ENCODE measurements at regions not wholly inside any gene's neighbourhood (a gene's known extent, or its start where the extent isn't known, plus 50 kb on each side); places are given as distances from the start of the nearest gene placed in this dataset.
"Not testable (repeated sequence)": the region's sequence is repeated elsewhere in the genome, so short reads cannot be mapped to it uniquely, and the experiment has no call there.

DNA sequence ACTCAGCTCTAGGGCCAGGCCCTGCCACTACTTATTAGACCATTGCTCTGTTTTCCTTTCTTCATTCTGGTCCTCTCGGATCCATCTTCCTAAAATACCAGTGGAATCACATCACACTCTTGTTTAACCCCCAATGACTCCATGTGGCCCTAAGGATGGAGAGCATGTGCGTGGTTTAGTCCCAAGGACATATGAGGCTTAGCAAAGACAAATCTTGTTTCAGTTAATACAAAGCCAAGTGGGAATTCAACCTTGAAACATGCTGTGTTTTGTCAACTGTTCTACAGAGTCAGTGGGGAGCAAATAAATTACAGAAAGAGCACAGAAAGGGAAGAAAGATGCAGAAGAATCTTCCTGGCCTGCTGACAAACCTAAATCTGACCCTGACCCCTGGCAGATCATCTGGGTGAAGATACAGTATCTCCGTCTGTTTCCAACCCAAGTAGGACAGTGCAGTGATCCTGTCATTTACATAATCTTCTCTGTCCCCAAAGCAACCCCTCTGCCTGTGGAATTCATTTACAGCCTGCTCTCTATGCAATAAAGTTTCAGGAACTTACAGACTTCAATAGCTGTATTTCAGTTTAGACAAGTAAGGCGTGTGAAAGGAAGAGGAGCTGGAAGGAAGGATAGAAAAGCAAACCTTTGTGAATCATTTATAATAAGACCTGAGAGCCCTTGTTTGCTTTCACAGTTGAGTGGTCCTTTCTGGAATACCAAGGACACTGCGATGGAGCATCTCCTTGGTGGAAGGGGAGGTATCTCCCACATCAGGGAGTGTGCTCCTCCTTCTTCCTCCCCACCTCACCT lies 144.0 kb downstream of the THBS2 start:
- H3K9me3 Mint-ChIP-seq, result no peaks in the 10 kb centered on the region
- no peaks in the 10 kb centered on the region for H3K36me3 Mint-ChIP-seq (ENCODE audit: insufficient read depth)
- ATAC-seq (replicated peaks; ENCODE audit: extremely low read depth, poor library complexity, severe bottlenecking) (no peak), DNase-seq (ENCODE audit: low spot score in 2 of 2) (no peak)
- H3K27me3 Mint-ChIP-seq, result peaks cover 10% of the 10 kb centered on the region
- H3K27ac Mint-ChIP-seq (ENCODE audit: low read depth), result no peak overlapping the region
- no peaks in the 10 kb centered on the region for H3K4me1 Mint-ChIP-seq
- H3K4me3 Mint-ChIP-seq, result no peak overlapping the region

DNA sequence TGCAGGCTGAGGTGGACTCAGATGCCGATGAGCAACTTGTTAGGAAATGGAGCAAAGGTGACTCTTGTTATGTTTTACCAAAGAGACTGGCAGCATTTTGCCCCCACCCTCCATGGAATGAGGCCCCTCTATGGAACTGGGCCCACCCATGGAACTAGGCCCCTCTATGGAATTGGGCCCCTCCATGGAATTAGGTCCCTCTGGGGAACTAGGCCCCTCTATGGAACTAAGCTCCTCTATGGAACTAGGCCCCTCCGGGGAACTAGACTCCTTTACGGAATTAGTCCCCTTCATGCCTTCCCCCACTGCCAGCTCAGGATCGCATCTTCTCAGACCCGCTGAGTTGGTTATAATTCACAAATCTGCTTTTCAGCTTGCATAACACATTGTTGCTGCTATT lies 144.9 kb downstream of the THBS2 start:
- H3K36me3 Mint-ChIP-seq (ENCODE audit: insufficient read depth), result no peaks in the 10 kb centered on the region
- no peak overlapping the region for H3K27ac Mint-ChIP-seq (ENCODE audit: low read depth)
- H3K4me1 Mint-ChIP-seq, result no peaks in the 10 kb centered on the region
- no peak for ATAC-seq (replicated peaks; ENCODE audit: extremely low read depth, poor library complexity, severe bottlenecking)
- DNase-seq (ENCODE audit: low spot score in 2 of 2), result no peak
- H3K27me3 Mint-ChIP-seq, result peaks cover 10% of the 10 kb centered on the region
- H3K9me3 Mint-ChIP-seq, result no peaks in the 10 kb centered on the region
- no peak overlapping the region for H3K4me3 Mint-ChIP-seq

DNA sequence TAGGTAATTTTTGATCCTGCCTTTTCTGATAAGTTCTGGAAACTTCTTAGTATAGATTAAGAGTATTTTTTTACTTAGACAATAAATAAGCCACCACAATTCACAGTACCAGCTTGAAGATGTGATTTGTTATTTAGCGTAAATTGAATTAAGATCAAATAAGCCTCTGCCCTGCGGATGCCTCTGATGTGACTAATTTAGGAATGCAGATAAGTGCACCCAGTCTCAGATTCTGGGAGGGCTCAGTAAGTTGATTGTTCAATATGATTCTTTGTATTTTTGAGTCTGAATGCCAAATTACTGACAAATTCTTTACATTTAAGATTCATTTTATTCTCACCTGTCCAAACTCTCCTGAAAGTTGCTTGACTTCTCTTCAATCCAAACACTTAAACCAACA lies 147.5 kb downstream of the THBS2 start:
- Mint-ChIP-seq H3K4me3 (no peak overlapping the region), H3K4me1 (no peaks in the 10 kb centered on the region), H3K27ac (ENCODE audit: low read depth) (no peak overlapping the region), H3K27me3 (peaks cover 10% of the 10 kb centered on the region), H3K9me3 (no peaks in the 10 kb centered on the region), H3K36me3 (ENCODE audit: insufficient read depth) (no peaks in the 10 kb centered on the region)
- DNase-seq (ENCODE audit: low spot score in 2 of 2) (no peak), ATAC-seq (replicated peaks; ENCODE audit: extremely low read depth, poor library complexity, severe bottlenecking) (no peak)

DNA sequence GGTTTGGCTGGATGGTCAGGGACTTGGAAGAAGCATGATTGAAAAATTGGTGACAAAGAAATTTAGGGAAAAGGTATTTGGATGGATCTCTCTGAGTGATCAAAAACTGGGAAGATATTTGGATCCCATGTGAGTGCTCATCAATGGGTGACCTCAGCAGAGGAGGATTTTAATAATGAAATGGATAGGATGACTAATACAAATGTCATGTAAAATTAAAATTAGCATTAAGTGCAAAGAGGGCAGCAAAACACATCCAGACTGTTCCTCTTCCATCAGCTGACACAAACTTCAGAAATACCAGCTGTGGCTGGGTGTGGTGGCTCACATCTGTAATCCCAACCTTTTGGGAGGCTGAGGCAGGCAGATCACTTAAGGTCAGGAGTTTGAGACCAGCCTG lies 151.7 kb downstream of the THBS2 start:
- H3K4me3 Mint-ChIP-seq, result no peak overlapping the region
- no peaks in the 10 kb centered on the region for H3K9me3 Mint-ChIP-seq
- H3K4me1 Mint-ChIP-seq, result no peaks in the 10 kb centered on the region
- ATAC-seq (replicated peaks; ENCODE audit: extremely low read depth, poor library complexity, severe bottlenecking) (no peak), DNase-seq (ENCODE audit: low spot score in 2 of 2) (no peak)
- no peaks in the 10 kb centered on the region for H3K36me3 Mint-ChIP-seq (ENCODE audit: insufficient read depth)
- peaks cover 42% of the 10 kb centered on the region for H3K27me3 Mint-ChIP-seq
- H3K27ac Mint-ChIP-seq (ENCODE audit: low read depth), result no peak overlapping the region

DNA sequence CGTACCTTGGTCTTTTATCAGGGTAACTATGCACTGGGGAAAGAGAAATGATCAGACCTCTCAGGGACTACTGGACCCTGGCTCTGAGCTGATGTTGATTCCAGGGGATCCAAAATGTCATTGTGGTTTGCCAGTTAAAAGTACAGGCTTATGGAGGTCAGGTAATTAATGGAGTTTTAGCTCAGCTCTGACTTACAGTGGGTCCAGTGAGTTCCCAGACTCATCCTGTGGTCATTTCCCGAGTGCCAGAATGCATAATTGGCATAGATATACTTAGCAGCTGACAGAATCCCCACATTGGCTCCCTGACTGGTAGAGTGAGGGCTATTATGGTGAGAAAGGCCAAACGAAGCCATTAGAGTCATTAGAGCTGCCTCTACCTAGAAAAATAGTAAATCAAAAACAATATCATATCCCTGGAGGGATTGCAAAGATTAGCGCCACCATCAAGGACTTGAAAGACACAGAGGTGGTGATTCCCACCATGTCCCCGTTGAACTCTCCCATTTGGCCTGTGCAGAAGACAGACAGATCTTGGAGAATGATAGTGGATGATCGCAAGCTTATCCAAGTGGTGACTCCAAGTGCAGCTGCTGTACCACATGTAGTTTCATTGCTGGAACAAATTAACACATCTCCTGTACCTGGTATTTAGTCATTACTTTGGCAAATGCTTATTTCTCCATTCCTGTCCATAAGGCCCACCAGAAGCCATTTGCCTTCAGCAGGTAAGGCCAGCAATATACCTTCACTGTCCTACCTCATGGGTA lies 152.4 kb downstream of the THBS2 start:
- ATAC-seq (replicated peaks; ENCODE audit: extremely low read depth, poor library complexity, severe bottlenecking) (no peak), DNase-seq (ENCODE audit: low spot score in 2 of 2) (no peak)
- H3K4me3 Mint-ChIP-seq, result no peak overlapping the region
- no peaks in the 10 kb centered on the region for H3K36me3 Mint-ChIP-seq (ENCODE audit: insufficient read depth)
- H3K9me3 Mint-ChIP-seq, result no peaks in the 10 kb centered on the region
- no peak overlapping the region for H3K27ac Mint-ChIP-seq (ENCODE audit: low read depth)
- H3K4me1 Mint-ChIP-seq, result no peaks in the 10 kb centered on the region
- H3K27me3 Mint-ChIP-seq, result peaks cover 37% of the 10 kb centered on the region

DNA sequence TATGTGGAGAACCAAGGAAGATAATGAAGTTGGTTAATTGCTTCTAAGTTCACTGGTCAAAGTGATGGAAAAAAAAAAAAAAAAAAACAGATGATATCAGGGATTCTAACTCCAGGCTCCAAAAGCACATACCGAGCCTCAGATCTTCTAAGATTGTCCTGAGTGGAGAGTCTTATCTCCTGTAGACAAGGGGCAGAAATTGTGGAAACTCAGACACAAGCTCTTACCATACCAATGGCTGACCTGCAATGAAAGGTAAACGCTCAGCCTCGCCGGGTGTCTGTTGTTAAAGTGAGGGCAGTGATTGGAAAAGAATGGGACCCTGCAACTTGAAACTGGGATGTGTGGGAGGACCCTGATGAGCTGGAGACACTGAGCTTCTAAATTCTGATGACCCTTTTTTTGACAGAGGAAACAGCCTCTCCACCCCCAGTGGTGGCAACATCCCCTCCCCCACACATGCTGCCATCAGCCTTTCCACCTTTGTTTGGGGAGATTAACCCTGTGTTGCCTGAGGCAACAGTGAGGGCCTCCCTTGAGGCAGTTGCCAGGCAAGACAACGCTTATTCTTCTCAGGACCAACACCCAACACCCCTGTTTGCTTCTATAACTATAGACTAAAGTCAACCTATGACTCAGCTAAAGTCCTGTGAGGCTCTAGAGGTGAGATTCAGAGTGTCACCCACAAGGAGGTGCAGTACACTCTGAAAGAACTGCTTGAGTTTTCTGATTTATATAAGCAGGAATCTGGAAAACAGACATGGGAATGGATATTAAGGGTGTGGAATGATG lies 154.0 kb downstream of the THBS2 start:
- peaks cover 47% of the 10 kb centered on the region for H3K27me3 Mint-ChIP-seq
- H3K9me3 Mint-ChIP-seq, result no peaks in the 10 kb centered on the region
- H3K4me3 Mint-ChIP-seq, result no peak overlapping the region

DNA sequence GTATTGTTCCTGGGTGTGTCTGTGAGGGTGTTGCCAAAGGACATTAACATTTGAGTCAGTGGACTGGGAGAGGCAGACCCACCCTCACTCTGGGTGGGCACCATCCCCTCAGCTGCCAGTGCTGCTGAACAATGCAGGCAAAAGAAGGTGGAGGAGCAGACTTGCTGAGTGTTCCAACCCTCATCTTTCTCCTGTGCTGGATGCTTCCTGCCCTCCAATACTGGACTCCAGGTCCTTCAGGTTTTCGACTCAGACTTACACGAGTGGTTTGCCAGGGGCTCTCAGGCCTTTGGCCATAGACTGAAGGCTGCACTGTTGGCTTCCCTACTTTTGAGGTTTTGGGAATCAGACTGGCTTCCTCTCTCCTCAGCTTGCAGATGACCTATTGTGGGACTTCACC lies 155.0 kb downstream of the THBS2 start:
- not testable (repeated sequence) for H3K36me3 Mint-ChIP-seq (ENCODE audit: insufficient read depth)

More for the DNA sequence above, 154.0 kb downstream of the THBS2 start:
- H3K27ac Mint-ChIP-seq (ENCODE audit: low read depth), result no peak overlapping the region
- ATAC-seq (replicated peaks; ENCODE audit: extremely low read depth, poor library complexity, severe bottlenecking) (no peak), DNase-seq (ENCODE audit: low spot score in 2 of 2) (no peak)
- no peaks in the 10 kb centered on the region for H3K36me3 Mint-ChIP-seq (ENCODE audit: insufficient read depth)
- H3K4me1 Mint-ChIP-seq, result no peaks in the 10 kb centered on the region

DNA sequence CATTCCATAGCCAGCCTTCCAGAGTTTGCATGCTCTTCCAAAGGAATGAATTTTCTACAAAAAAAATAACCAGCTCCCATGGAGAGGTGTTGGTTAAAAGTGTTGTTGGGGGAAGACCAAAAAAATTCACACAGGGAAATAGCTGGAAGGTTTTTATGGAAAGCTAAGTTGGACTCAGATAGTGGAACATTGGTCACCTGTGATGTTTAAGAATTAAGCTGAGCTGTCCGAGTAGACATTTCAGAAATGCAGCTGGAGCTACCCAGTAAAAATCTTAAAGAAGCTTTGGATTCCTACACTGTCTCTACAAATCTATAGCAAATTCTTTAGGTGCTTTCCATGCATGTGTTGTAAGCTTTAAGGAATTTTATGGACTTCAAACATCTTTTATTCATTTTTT lies 155.5 kb downstream of the THBS2 start:
- ATAC-seq (replicated peaks; ENCODE audit: extremely low read depth, poor library complexity, severe bottlenecking) (no peak), DNase-seq (ENCODE audit: low spot score in 2 of 2) (no peak)
- Mint-ChIP-seq H3K4me1 (no peaks in the 10 kb centered on the region), H3K36me3 (ENCODE audit: insufficient read depth) (no peaks in the 10 kb centered on the region), H3K27ac (ENCODE audit: low read depth) (no peak overlapping the region), H3K4me3 (no peak overlapping the region), H3K9me3 (no peaks in the 10 kb centered on the region), H3K27me3 (peaks cover 59% of the 10 kb centered on the region)

More for the DNA sequence above, 155.0 kb downstream of the THBS2 start:
- H3K27ac Mint-ChIP-seq (ENCODE audit: low read depth); H3K9me3 Mint-ChIP-seq; ATAC-seq (replicated peaks; ENCODE audit: extremely low read depth, poor library complexity, severe bottlenecking); DNase-seq (ENCODE audit: low spot score in 2 of 2); H3K4me3 Mint-ChIP-seq; H3K4me1 Mint-ChIP-seq: not testable (repeated sequence)
- H3K27me3 Mint-ChIP-seq, result peaks cover 56% of the 10 kb centered on the region

DNA sequence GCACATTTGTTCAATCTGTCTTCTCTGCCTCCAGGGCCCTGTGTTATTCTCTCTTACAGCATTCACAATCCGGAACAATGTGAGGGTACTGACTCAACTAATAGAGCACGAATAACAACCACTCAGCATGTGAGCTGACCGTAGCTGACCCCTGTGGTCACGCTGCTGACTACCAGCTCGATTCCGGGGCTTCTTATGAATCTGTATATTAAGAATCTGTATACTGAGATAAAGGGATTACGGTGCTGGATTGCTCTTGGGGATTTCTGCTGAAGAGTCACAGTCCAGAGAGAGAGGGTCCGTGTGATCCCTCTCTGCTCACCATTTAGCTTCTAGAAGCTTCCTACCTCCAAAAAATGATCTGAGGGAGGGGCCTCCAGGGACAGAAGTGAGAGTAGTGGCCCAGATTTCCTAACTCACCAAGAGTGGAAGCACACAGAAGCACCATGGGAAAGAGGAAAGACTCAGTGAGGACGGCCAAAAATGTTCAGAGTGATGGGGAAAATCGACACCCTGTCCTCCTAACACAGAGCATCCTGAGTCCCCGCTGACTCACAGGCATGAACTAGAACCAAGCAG lies 156.2 kb downstream of the THBS2 start:
- Mint-ChIP-seq H3K4me3 (no peak overlapping the region), H3K4me1 (no peaks in the 10 kb centered on the region), H3K27ac (ENCODE audit: low read depth) (no peak overlapping the region), H3K27me3 (peaks cover 59% of the 10 kb centered on the region), H3K36me3 (ENCODE audit: insufficient read depth) (no peaks in the 10 kb centered on the region), H3K9me3 (no peaks in the 10 kb centered on the region)
- ATAC-seq (replicated peaks; ENCODE audit: extremely low read depth, poor library complexity, severe bottlenecking), result no peak
- no peak for DNase-seq (ENCODE audit: low spot score in 2 of 2)

DNA sequence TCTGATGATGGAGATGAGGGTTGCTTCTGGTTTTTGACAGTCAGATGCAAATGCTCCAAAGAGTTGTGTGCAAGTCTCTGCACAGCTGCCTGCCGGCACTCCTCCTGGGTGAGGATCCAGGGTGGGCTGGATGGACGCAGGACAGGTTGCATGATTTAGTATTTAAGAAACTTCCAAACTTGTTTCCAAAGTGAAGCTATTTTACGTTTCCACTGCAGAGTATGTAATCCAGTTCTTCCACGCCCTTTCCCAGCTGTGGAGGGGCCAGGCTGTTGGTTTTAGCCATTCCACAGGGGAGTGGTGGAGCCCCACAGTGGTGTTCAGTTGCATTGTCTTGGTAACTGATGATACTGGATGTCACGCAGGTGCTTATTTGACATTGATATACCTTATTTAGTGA lies 157.3 kb downstream of the THBS2 start:
- DNase-seq (ENCODE audit: low spot score in 2 of 2) (no peak), ATAC-seq (replicated peaks; ENCODE audit: extremely low read depth, poor library complexity, severe bottlenecking) (no peak)
- H3K27me3 Mint-ChIP-seq, result peaks cover 59% of the 10 kb centered on the region
- no peaks in the 10 kb centered on the region for H3K36me3 Mint-ChIP-seq (ENCODE audit: insufficient read depth)
- H3K9me3 Mint-ChIP-seq, result peaks cover 6% of the 10 kb centered on the region
- H3K4me1 Mint-ChIP-seq, result no peaks in the 10 kb centered on the region
- H3K4me3 Mint-ChIP-seq, result no peak overlapping the region
- no peak overlapping the region for H3K27ac Mint-ChIP-seq (ENCODE audit: low read depth)

DNA sequence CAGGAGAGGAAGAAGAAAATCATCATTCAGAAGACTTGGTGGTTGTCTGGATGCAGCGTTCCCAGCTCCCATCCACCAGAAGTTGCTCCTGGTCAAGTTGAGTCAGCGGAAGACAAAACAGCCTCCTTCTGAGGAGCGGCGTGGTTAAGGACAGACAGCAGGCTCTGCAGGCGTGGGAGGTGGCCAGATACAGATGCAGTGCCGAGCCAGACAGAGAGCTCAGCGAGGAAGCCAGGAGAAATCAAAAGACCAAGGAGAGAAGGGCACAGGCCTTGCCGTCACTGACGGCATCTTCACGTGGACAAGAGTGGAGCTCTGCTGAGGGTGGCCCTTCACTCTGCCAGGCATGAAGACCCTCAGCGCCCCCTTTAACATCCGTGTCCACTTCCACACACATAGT lies 158.5 kb downstream of the THBS2 start:
- Mint-ChIP-seq H3K9me3 (peaks cover 6% of the 10 kb centered on the region), H3K36me3 (ENCODE audit: insufficient read depth) (no peaks in the 10 kb centered on the region), H3K4me3 (no peak overlapping the region), H3K4me1 (no peaks in the 10 kb centered on the region), H3K27me3 (peaks cover 57% of the 10 kb centered on the region), H3K27ac (ENCODE audit: low read depth) (no peak overlapping the region)
- DNase-seq (ENCODE audit: low spot score in 2 of 2) (no peak), ATAC-seq (replicated peaks; ENCODE audit: extremely low read depth, poor library complexity, severe bottlenecking) (no peak)

DNA sequence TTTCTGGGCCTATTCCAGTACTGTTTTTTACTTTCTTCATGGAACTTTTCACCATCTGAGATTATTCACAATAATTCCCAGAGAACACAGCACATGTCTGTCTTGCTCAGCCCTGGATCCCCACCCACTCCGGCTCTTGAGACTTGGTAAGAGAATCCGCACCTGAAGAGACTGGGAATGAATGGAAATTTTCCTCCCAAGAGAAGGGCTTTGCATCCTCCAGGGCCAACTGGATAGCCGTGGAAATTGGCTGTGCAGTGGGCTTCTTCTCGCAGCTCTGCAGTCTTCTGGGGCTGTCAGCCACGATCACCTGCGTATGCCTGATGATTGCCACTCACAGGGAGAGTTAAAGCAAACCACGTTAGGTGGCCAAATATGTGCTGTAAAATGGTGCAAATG lies 159.1 kb downstream of the THBS2 start:
- no peaks in the 10 kb centered on the region for H3K4me1 Mint-ChIP-seq

More for the DNA sequence above, 159.1 kb downstream of the THBS2 start:
- Mint-ChIP-seq H3K27ac (ENCODE audit: low read depth) (no peak overlapping the region), H3K9me3 (peaks cover 11% of the 10 kb centered on the region), H3K4me3 (no peak overlapping the region), H3K27me3 (peaks cover 51% of the 10 kb centered on the region), H3K36me3 (ENCODE audit: insufficient read depth) (no peaks in the 10 kb centered on the region)
- no peak for DNase-seq (ENCODE audit: low spot score in 2 of 2)
- no peak for ATAC-seq (replicated peaks; ENCODE audit: extremely low read depth, poor library complexity, severe bottlenecking)

Data from central memory CD8-positive, alpha-beta T cell (primary cell).